ENCODE measurements at regions not wholly inside any gene's neighbourhood (a gene's known extent, or its start where the extent isn't known, plus 50 kb on each side); places are given as distances from the start of the nearest gene placed in this dataset.

DNA sequence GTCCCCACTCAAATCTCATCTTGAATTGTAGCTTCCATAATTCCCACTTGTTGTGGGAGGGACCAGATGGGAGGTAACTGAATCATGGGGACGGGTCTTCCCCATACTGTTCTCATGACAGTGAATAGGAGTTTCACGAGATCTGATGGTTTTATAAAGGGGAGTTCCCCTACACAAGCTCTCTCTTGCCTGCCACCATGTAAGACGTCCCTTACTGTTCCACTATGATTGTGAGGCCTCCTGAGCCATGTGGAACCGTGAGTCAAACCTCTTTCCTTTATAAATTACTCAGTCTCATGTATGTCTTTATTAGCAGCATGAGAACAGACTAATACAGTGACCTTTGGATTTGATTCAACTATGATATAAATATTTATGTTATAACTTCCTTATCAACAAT is 78.0 kb downstream of the CYRIA start:
- no peak for DNase-seq (ENCODE audit: low read depth)
- TF ChIP-seq, protein P1, sequence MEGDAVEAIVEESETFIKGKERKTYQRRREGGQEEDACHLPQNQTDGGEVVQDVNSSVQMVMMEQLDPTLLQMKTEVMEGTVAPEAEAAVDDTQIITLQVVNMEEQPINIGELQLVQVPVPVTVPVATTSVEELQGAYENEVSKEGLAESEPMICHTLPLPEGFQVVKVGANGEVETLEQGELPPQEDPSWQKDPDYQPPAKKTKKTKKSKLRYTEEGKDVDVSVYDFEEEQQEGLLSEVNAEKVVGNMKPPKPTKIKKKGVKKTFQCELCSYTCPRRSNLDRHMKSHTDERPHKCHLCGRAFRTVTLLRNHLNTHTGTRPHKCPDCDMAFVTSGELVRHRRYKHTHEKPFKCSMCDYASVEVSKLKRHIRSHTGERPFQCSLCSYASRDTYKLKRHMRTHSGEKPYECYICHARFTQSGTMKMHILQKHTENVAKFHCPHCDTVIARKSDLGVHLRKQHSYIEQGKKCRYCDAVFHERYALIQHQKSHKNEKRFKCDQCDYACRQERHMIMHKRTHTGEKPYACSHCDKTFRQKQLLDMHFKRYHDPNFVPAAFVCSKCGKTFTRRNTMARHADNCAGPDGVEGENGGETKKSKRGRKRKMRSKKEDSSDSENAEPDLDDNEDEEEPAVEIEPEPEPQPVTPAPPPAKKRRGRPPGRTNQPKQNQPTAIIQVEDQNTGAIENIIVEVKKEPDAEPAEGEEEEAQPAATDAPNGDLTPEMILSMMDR (IDR thresholded peaks at IDR 0.05; ENCODE audit: low read depth, low read length, missing control alignments): no peak
- H3K4me3 ChIP-seq (ENCODE audit: low read depth, low read length): no peak overlapping the region

DNA sequence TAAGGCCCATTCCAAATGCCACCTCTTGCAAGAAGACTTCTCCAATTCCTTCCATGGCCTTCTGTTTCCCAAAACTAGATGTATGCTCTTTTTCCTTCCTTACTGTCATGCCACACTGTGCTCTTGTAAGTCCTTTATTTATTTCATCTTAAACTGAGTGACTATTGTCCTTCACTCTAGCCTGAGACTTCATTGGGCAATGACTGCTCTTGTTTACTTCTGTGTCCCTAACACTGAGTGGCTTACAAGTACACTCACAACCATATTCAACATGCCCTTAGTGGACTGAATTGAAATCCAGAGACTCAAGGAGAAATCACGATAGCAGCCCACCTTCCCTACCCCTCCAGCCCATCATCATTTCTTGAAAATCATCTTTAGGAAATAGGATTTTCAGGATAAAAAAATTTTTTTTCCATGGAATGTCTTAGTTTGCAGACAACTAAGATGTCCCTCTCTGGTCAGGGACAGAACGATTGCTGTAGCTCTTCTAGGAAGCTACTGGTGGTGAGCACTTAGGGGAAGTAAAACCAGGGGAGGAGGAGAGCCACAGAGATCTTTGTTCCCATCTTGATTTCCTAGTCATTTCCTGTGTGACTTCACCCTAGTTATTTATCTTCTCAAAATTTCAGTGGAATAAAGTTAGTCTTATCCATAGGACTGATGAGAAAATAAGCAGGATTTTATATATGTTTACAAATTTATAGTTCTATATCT is 80.7 kb downstream of the CYRIA start:
- no peak for DNase-seq (ENCODE audit: low read depth)

GRCh38 chr2:16584084-16584483 is 81.5 kb downstream of the CYRIA start:
- TF ChIP-seq, protein P1 (IDR thresholded peaks at IDR 0.05; ENCODE audit: low read depth, low read length, missing control alignments): no peak
- no peak overlapping the region for H3K4me3 ChIP-seq (ENCODE audit: low read depth, low read length)
- no peak for DNase-seq (ENCODE audit: low read depth)

More for the DNA sequence above, 80.7 kb downstream of the CYRIA start:
- TF ChIP-seq, protein P1 (IDR thresholded peaks at IDR 0.05; ENCODE audit: low read depth, low read length, missing control alignments): no peak
- H3K4me3 ChIP-seq (ENCODE audit: low read depth, low read length): no peak overlapping the region

GRCh38 chr2:16581241-16581640 is 84.4 kb downstream of the CYRIA start:
- DNase-seq (ENCODE audit: low read depth): no peak
- H3K4me3 ChIP-seq (ENCODE audit: low read depth, low read length): no peak overlapping the region
- TF ChIP-seq, protein P1 (IDR thresholded peaks at IDR 0.05; ENCODE audit: low read depth, low read length, missing control alignments): no peak

GRCh38 chr2:16578081-16578480 is 87.6 kb downstream of the CYRIA start:
- TF ChIP-seq, protein P1 (IDR thresholded peaks at IDR 0.05; ENCODE audit: low read depth, low read length, missing control alignments): no peak
- H3K4me3 ChIP-seq (ENCODE audit: low read depth, low read length): no peak overlapping the region
- DNase-seq (ENCODE audit: low read depth): no peak

DNA sequence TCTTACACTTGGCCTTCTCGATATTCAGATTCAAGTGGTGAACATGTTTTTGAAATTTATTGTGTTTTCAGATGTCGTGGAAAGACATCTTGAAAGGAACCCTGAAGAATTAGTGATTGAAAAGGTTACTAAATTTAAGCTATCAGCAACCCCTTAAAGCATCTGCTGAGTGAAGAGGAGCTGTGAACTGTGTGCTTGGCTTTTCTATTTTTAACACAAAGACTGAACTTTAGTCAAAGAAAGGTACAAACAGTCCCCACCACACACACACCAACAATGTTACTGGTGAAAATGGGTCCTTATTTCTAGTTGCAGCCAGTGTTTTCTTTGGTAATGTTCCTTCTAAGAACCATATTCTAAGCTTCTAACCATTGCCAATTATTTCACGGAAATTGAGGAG is 95.1 kb downstream of the CYRIA start:
- no peak overlapping the region for H3K4me3 ChIP-seq (ENCODE audit: low read depth, low read length)
- no peak for DNase-seq (ENCODE audit: low read depth)
- TF ChIP-seq, protein P1 (IDR thresholded peaks at IDR 0.05; ENCODE audit: low read depth, low read length, missing control alignments): no peak

All from GM12864 (cell line).